Keratinocyte (primary cell): ENCODE measurements at regions not wholly inside any gene's neighbourhood (a gene's known extent, or its start where the extent isn't known, plus 50 kb on each side); places are given as distances from the start of the nearest gene placed in this dataset.

Source experiments
- CTCF ChIP-seq, 3 experiments: IDR thresholded peaks in 1 of 3; conservative IDR thresholded peaks in 1 of 3; optimal IDR thresholded peaks in 1 of 3; 2 replicates in 2 of 3; 3 replicates in 1 of 3; pipeline versions ENCODE3 to v1.5.1; 2011; ENCODE audit warnings: low read length in 3 of 3, mild to moderate bottlenecking in 3 of 3, moderate library complexity in 2 of 3, control low read depth in 1 of 3, inconsistent platforms in 1 of 3; ENCODE audit not compliant: insufficient read depth in 2 of 3; ENCODE audit errors: extremely low read depth in 1 of 3
- EZH2 ChIP-seq: IDR thresholded peaks from one replicate; pipeline ENCODE4 v1.6.1; 2012; ENCODE audit warnings: inconsistent platforms, mild to moderate bottlenecking, low read length, moderate library complexity

GRCh38 chr3:139264375-139264774 is 79.4 kb upstream of the MRPS22 start:
- no peak for TF ChIP-seq CTCF (optimal IDR thresholded peaks at IDR 0.05 in 1 of 3, IDR thresholded peaks at IDR 0.05 in 1 of 3, conservative IDR thresholded peaks at IDR 0.05 in 1 of 3; ENCODE audit: extremely low read depth in 1 of 3, insufficient read depth in 2 of 3, low read length in 3 of 3)
- TF ChIP-seq EZH2: no peak
